ENCODE measurements at regions not wholly inside any gene's neighbourhood (a gene's known extent, or its start where the extent isn't known, plus 50 kb on each side); places are given as distances from the start of the nearest gene placed in this dataset.
A peak's percentile ranks its signal among the peaks of the same experiment; 100 is the strongest.

DNA sequence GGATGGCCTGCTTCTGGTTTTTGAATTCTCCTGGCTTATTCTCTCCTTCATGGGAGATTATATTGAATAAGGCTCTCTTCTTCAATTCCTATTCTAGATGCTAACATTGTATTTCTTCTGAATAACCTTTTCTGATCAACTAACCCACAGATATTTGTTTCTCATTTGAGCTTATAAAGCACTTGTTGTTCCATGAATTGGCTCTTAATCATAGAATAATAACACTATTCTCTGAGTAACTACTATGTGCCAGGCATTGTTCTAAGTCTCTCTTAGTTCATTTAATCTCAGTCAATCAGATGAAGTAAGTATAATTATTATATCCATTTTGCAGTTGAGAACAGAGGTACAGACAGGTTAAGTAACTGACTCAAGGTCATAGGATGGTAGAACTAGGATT lies 136.3 kb upstream of the MLIP start:
- no peak for DNase-seq (ENCODE audit: low spot score)

DNA sequence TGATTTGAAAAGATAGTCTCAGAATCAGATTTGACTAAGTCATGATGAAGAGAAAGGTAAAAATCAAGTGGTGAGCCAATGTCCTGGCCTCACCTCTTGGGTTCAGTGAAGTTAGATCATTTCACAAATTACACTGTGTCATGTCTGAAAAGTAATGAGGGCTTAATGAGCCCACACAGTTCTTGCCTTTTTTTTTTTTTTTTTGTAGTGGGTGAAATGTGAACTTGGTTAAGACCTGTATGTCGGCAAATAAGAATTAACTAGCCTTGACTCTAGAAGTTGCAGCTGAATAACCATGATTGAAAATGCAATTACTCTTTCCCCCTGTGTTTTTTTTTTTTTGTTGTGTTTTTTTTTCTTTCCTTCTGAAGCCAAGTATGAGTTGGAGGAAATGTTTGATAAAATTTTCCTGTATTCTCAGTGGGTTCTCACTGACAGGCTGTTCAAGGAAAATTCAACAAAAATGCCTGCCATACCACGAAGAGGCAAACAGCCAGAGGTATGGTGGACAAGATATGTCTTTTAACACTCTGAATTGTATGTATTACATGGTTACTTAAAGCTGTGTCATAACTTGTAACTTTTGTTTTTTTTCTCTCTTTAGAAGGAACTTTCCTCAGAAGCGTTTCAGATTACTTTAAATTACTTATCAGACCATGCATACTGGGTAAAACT lies 135.2 kb upstream of the MLIP start:
- DNase-seq (ENCODE audit: low spot score), result no peak

DNA sequence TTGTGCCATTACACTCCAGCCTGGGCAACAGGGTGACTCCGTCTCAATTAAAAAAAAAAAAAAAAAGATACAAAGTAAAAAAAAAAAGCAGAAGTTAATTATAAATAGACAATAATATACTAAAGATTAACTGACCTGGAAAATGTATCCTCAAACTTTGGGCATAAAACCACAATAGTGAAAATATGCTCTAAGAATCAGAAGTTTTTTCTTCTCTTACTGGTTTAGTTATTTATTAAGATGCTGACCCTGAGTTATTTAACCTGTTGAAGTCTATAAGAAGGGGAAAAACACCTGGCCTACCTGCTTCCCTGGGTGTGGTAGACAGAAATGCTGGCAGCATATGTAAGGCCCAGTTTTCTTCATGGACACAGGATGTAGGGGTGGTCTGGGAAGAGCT lies 133.7 kb upstream of the MLIP start:
- DNase-seq (ENCODE audit: low spot score), result no peak

- peak; percentile 38 for DNase-seq (ENCODE audit: low spot score)
Observed at GRCh38 chr6:53979468-53980067, 131.7 kb upstream of the MLIP start.

DNA sequence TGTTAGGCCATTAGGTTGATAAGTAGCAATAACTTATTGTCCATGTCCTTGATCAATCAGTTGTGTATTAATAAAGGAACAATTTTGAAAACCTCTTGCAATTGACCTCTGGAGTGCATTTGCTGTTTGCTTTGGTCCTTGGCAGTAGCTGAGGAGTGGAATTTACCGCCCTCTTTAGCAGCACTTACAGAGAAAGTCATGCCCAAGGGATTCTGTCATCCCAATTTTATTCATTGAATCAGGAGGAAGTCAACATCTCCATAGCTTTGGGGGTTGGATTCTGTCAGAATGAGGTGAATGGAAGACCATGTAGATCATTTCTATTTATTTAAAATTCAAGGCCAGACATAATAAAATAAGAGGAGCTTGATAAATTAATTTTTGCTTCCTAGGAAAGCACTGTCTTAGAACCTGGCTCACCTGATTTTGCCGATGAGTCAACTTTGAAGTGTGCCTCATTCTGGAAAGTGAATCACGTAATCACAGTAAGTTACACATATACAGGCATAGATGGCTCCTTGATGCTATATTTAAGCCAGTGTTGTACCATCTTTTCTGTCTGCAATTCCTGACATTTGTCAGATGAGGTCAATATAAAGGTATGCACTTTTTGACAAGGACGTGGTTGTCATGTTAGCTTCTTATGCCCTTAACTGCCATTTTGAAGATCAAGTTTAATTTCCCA lies 128.7 kb upstream of the MLIP start:
- DNase-seq (ENCODE audit: low spot score), result no peak

- no peak for DNase-seq (ENCODE audit: low spot score)
Observed at GRCh38 chr6:53983301-53983700, 127.9 kb upstream of the MLIP start.

DNA sequence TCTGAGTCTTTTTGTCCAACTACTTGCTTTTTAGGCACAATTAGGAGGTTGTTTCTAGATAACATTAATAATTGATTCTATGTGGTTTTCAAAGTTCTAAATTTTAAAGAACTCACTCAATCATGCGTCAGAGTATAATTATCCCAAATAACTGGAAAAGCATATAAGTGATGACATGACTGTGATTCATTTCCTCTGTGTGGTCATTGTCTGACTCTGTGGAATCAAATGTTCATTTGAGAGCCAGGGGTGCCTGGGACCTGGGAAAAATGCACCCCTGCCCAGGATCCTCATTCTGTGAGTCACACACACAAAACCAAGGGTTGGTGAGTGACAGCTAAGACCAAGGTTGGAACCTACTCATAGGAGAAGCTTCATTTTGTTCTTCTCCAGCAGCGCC lies 127.1 kb upstream of the MLIP start:
- no peak for DNase-seq (ENCODE audit: low spot score)

- no peak for DNase-seq (ENCODE audit: low spot score)
Observed at GRCh38 chr6:53984581-53984980, 126.7 kb upstream of the MLIP start.

DNA sequence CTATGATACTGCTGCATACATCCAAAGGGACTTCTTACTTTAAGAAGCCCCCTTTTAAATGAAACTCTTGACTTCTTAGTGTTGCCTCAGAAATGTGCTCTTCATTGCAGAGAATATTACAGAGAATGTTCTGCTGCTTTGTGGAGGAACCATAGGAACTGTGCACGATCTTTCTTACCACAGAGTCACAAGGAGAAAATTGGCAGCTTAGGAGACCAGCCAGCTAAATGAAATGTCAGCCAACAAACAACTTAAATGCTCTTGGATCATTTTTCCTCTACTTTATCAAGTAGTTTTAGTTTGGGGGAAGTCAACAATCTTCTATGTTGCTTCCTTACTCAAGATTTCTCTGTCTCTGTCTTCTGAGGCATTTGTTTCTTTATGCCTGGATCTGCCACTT lies 125.9 kb upstream of the MLIP start:
- DNase-seq (ENCODE audit: low spot score), result no peak

DNA sequence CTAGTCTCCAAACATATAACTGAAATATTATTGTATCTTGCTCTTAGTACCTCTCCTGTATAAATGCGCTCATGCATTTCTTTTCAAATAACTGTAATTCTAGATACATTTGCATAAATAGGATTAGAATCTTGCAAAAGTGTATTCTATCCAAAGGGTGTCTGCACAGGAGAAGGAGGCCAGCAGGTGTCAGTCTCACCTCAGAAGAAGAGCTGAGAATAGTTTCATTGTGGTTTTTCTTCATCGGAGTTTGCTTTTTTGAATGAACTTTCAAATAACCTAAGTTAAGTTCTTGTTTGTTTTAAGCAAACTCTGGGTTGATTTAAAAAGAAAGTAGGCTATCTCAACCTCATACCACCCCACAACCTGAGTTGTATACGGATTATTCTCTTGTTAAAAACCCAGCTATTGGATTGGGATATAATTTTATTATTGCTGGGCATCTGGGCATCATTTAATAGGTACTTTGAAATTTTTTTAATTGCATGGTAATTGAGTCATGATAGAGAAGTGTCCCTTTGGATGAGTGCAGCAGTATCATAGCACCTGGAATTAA lies 125.0 kb upstream of the MLIP start:
- peak; percentile 25 for DNase-seq (ENCODE audit: low spot score)

- no peak for DNase-seq (ENCODE audit: low spot score)
Observed at GRCh38 chr6:53986721-53987521, 124.3 kb upstream of the MLIP start.

- DNase-seq (ENCODE audit: low spot score), result no peak
Observed at GRCh38 chr6:53987522-53987888, 123.7 kb upstream of the MLIP start.

- DNase-seq (ENCODE audit: low spot score), result no peak
Observed at GRCh38 chr6:53989504-53989903, 121.7 kb upstream of the MLIP start.

DNA sequence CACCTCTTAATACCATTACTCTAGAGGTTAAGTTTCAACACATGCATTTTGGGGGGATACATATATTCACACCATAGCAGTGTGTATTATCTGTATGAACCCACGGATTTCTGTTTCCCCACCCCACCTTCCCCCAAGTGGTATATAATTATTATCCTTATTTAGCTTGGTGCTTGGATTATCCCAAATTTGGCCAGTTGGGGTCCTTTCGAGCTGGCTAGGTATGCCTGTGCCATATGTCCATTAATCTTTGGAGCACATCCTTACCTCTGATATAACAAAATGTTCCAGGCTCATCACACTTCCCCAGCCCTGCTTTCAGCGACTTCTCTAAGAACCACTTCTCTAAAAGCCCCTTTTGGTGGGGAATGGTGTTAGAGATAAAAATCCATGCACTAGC lies 118.7 kb upstream of the MLIP start:
- DNase-seq (ENCODE audit: low spot score), result no peak

DNA sequence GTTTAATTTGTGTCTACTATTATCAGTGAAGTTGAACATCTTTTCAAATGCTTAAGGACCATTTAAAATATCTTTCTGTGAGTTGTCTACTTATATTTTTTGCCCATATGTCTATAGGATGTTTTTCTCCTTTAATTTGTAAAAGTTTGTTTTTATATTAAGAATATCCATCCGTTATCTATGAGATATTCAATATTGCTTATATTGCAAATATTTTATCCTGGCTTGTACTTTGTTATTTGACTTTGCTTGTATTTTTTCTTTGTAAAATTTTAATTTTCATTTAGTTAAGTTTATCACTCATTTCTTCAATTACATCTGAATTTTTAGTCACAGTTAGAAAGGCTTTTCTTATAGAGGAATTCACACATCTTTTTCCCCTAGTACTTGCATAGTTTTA lies 117.0 kb upstream of the MLIP start:
- DNase-seq (ENCODE audit: low spot score), result no peak

- no peak for DNase-seq (ENCODE audit: low spot score)
Observed at GRCh38 chr6:53995935-53996334, 115.3 kb upstream of the MLIP start.

GRCh38 chr6:53998303-53998702 lies 112.9 kb upstream of the MLIP start:
- no peak for DNase-seq (ENCODE audit: low spot score)

DNA sequence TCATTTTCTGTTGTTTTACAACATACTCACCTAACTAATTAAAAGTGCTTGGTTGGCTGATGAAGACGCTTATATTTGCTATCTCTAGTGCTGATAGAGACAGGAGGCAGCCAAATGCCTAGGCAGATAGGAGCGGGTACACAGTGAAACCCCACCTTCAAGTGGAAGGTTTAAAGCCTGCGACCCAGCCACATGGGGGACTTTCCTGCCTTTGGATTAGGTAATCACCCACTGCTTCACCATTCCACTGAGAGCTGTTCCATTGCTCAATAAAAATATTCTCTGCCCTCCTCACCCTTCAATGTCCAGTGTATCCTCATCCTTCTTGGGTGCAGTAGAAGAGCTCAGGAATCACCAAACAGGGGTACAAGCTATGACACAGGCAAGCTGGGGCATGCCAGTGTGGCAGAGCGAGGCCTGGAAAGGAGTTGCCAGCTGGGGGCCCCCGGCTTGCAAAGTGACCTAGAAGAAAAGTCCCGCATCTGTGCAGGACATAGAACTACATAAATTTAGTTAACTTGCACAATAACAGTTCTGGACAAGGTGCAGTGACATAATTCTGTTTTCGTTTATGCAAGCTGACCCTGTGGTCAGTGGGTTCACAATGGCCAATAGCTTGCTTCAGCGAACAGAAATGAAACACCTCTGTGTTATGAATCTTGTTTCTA lies 112.0 kb upstream of the MLIP start:
- no peak for DNase-seq (ENCODE audit: low spot score)

- DNase-seq (ENCODE audit: low spot score), result no peak
Observed at GRCh38 chr6:54002116-54002515, 109.1 kb upstream of the MLIP start.

- DNase-seq (ENCODE audit: low spot score), result no peak
Observed at GRCh38 chr6:54003316-54003715, 107.9 kb upstream of the MLIP start.

- no peak for DNase-seq (ENCODE audit: low spot score)
Observed at GRCh38 chr6:54008589-54008988, 102.7 kb upstream of the MLIP start.

DNA sequence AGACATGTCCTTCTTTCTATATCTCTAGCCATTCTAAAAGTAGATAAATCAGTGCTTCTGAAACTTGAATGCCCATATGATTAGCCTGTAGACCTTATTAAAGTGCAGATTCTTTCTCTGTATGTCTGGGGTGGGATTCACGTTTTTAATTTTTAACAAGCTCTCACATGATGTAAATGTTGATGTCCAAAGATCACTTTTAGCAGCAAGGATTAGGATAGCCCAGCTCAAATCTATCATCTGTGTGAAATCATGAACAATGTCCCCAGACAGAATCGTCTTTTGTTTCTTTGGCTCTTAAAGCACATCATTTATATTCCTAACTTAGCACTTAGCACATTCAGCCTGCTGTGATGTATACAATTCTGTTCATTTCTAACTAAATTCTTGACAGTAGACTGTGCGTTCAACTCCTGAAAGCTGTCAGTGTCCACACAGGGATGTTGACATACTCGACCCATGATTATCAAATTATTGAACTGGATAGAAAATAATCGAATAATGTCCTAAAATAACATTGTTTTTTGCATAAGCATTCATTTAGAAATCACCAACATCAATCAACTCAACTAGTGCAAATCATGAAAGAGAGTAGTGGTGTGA lies 102.1 kb upstream of the MLIP start:
- DNase-seq (ENCODE audit: low spot score), result no peak

Data from cerebellar cortex (tissue), 1 donor.